DMS153 (cell line): ENCODE measurements at regions not wholly inside any gene's neighbourhood (a gene's known extent, or its start where the extent isn't known, plus 50 kb on each side); places are given as distances from the start of the nearest gene placed in this dataset.
"Not testable (repeated sequence)": the region's sequence is repeated elsewhere in the genome, so short reads cannot be mapped to it uniquely, and the experiment has no call there.

Experiments
- DNase-seq: peaks from one replicate; lab custom pipeline; 2025; lab: John Stamatoyannopoulos, UW

GRCh38 chr10:119996944-119997343 is 104.4 kb downstream of the SEC23IP start:
- no peak for DNase-seq

GRCh38 chr10:119997429-119997828 is 104.9 kb downstream of the SEC23IP start:
- no peak for DNase-seq

GRCh38 chr10:120002785-120003184 is 110.3 kb downstream of the SEC23IP start:
- no peak for DNase-seq

- peak; percentile 11 for DNase-seq
Measured at GRCh38 chr10:120005207-120006201, 113.0 kb downstream of the SEC23IP start.

GRCh38 chr10:120007261-120007660 is 114.7 kb downstream of the SEC23IP start:
- no peak for DNase-seq

- DNase-seq, result no peak
Measured at GRCh38 chr10:120011359-120012130, 119.0 kb downstream of the SEC23IP start.

- no peak for DNase-seq
Measured at GRCh38 chr10:120012131-120012400, 119.5 kb downstream of the SEC23IP start.

- no peak for DNase-seq
Measured at GRCh38 chr10:120012566-120012965, 120.0 kb downstream of the SEC23IP start.

GRCh38 chr10:120014031-120014430 is 121.5 kb downstream of the SEC23IP start:
- DNase-seq, result no peak

- no peak for DNase-seq
Measured at GRCh38 chr10:120015064-120015463, 122.5 kb downstream of the SEC23IP start.

- no peak for DNase-seq
Measured at GRCh38 chr10:120016906-120017305, 124.4 kb downstream of the SEC23IP start.

GRCh38 chr10:120017733-120018417 is 125.3 kb downstream of the SEC23IP start:
- no peak for DNase-seq

- DNase-seq, result no peak
Measured at GRCh38 chr10:120018695-120019094, 126.2 kb downstream of the SEC23IP start.

GRCh38 chr10:120019568-120019967 is 127.0 kb downstream of the SEC23IP start:
- no peak for DNase-seq

GRCh38 chr10:120022357-120022756 is 129.8 kb downstream of the SEC23IP start:
- DNase-seq, result no peak

GRCh38 chr10:120034236-120034635 is 141.7 kb downstream of the SEC23IP start:
- DNase-seq, result no peak

GRCh38 chr10:120039046-120039445 is 146.5 kb downstream of the SEC23IP start:
- no peak for DNase-seq

GRCh38 chr10:120039826-120040225 is 147.3 kb downstream of the SEC23IP start:
- DNase-seq, result no peak

- DNase-seq, result no peak
Measured at GRCh38 chr10:120041807-120042559, 149.5 kb downstream of the SEC23IP start.

GRCh38 chr10:120042705-120043104 is 150.2 kb downstream of the SEC23IP start:
- no peak for DNase-seq

- DNase-seq, result not testable (repeated sequence)
Measured at GRCh38 chr10:120047373-120047772, 154.8 kb downstream of the SEC23IP start.

GRCh38 chr10:120047926-120048325 is 155.4 kb downstream of the SEC23IP start:
- no peak for DNase-seq
